NCI-H1048 (cell line): ENCODE measurements at regions not wholly inside any gene's neighbourhood (a gene's known extent, or its start where the extent isn't known, plus 50 kb on each side); places are given as distances from the start of the nearest gene placed in this dataset.

Source experiments
- DNase-seq: peaks from one replicate; lab custom pipeline; 2025; lab: John Stamatoyannopoulos, UW

- DNase-seq: no peak
These were observed 442.2 kb upstream of the CLINT1 start for GRCh38 chr5:158301186-158301585.

GRCh38 chr5:158300256-158300655, 441.3 kb upstream of the CLINT1 start:
- no peak for DNase-seq

DNA sequence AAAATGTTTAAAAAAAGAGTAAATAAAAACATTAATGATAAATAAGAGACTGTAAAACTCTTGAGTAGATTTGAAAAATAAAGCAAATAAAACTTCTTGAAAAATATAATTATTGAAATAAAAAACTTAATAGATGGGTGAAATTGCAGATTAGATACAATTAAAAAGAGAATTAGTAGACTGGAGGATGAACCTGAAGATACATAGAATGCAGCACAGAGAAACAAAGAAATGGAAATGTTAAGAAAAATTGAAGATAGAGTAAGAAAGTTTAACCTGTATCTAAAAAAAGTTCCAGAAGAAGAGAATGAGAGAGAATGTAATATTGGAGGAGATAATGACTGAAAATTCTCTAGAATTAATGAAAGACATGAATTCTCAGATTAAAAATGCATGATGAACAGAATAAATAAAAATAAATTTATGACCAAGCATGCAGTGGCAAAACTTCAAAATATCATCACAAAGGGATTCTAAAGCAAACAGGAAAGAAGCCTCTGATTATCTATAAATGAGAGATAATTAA, 438.1 kb upstream of the CLINT1 start:
- no peak for DNase-seq

DNA sequence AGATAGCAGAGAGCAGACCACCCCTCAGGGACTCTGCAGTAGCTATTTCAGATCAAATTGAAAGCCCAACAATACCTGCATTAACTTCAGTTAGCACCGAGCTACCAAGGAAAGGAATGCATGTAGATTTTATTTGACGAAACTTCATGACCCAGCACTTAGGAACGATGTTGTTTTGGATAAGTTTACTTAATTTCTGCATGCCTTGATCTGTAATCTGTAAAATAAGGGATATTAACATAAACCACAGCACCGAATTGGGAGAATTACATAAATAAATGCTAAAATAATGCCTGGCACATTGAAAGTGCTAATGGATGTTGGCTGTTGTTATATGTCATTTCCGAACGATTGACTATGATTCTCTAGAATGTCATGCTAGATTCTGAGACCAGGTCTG, 435.8 kb upstream of the CLINT1 start:
- no peak for DNase-seq

DNA sequence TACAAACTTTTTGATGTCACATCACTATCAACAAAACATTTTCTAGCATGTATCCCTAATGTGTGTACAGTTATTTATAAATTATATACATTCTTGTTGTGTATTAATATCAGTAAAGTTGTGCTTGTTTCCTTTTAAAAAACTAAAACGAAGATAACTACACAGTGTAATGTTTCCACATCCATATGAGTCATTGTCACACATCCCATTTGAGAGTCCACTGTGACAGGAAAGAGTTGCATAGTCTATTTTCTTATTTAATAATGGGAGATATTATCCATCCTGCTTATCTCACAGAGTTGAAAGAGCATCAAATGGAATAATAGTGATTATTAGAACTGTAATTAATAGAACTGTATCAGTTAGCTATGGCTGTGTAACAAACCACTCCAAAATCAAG, 434.0 kb upstream of the CLINT1 start:
- no peak for DNase-seq

DNA sequence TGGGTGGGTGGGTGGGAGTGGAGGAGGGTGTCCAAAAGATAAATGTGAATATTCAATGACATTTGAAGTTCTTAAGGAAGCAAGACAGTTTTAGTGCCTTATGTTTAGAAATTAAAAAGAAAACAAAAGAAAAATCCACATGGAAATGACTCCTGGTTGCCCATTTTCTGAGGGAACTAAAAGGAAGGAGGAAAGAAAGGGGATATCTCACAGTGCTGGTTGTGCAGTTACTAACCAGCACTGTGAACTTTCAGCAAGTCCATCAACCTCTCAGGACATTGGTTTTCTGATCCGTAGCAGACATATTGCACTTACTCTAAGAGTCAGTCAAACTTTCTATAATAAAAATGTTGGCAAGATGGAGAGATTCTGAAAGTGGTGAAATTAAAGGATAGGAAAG, 431.0 kb upstream of the CLINT1 start:
- no peak for DNase-seq

- no peak for DNase-seq
These were observed 429.3 kb upstream of the CLINT1 start for GRCh38 chr5:158288272-158288657.

GRCh38 chr5:158287643-158288271, 428.8 kb upstream of the CLINT1 start:
- DNase-seq: no peak

DNA sequence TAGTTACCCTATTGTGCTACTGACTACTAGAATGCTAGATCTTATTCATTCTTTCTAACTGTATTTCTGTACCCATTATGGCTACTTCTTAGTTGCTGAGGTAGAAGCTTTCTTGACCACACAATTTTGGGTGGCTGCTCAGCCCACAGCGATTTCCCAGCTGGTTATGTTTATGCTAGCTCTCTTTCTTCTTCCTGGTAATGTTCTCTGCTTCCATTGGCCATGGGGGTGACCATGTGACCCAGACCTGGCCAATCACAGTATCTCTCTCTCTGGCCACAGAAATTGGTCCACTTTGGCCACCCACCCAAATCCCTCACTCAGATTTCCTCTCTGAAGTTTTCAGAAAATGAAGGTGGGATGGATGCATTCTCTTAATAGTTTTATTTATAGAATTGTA, 427.9 kb upstream of the CLINT1 start:
- DNase-seq: no peak

GRCh38 chr5:158285698-158286097, 426.8 kb upstream of the CLINT1 start:
- DNase-seq: no peak

GRCh38 chr5:158284242-158284641, 425.3 kb upstream of the CLINT1 start:
- no peak for DNase-seq

GRCh38 chr5:158283397-158283796, 424.5 kb upstream of the CLINT1 start:
- DNase-seq: no peak

- DNase-seq: no peak
These were observed 419.4 kb upstream of the CLINT1 start for GRCh38 chr5:158278216-158278925.

GRCh38 chr5:158277276-158277675, 418.3 kb upstream of the CLINT1 start:
- DNase-seq: no peak

GRCh38 chr5:158276692-158277091, 417.7 kb upstream of the CLINT1 start:
- no peak for DNase-seq

GRCh38 chr5:158275511-158275910, 416.6 kb upstream of the CLINT1 start:
- no peak for DNase-seq

- DNase-seq: no peak
These were observed 414.1 kb upstream of the CLINT1 start for GRCh38 chr5:158273035-158273434.

DNA sequence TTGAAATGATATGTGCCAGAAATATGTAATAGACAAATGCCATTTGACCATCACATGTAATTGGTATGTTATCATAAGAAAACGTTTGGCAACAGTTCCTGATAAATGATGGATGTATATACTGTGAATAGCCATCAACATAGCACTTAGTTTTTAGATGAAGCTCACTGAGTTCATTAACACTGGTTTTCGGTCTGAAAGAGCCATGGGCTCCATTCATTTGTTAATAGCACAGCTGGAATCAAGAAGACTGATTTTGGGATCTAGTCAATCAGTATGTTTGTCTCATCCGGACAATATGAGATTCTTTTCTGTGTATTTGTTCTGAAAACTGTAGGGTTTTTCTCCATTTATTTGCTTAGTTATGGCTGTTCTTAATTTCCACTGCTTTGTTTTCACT, 413.5 kb upstream of the CLINT1 start:
- DNase-seq: no peak

- no peak for DNase-seq
These were observed 412.1 kb upstream of the CLINT1 start for GRCh38 chr5:158270996-158271554.

DNA sequence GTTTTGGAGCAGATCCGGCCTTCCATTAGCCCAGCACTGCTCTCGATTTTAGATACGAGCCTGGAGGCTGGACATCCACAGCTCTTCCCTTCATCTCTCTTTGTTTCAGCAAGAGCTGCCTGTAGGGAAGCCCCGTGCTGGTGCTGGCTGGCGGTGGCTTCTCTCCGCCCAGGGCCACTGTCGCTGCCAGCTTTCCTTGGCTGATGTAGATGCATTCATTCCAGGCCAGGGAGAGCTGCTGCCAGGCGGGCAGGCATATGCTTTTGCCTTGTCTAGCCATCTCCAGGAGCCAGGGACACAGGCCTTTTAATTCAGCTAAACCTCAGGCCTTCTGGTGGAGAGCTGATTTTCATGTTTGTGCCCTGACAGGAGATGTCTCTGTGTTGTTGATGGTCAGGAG, 409.3 kb upstream of the CLINT1 start:
- no peak for DNase-seq

- DNase-seq: no peak
These were observed 408.3 kb upstream of the CLINT1 start for GRCh38 chr5:158267228-158267627.

GRCh38 chr5:158265931-158266700, 407.2 kb upstream of the CLINT1 start:
- no peak for DNase-seq

DNA sequence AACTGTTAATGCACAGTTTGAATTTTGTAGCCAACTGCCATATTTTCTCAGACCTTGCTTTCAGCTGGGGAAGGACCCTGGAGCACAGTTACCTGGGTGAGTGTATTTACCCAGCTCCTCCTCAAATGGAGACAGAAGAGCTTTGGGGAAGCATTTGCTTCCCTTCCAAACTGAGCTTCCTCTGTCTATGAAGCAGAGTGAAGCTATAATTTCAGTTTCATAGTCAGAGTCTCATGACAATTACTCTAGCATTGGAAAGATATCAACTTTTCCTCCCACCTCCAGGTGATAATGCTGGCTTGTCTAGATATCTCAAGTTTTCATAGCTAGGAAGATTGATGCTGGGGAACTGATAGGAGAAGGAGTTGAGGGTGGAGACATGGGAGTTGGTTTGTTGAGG, 406.4 kb upstream of the CLINT1 start:
- DNase-seq: no peak
